ENCODE measurements at regions not wholly inside any gene's neighbourhood (a gene's known extent, or its start where the extent isn't known, plus 50 kb on each side); places are given as distances from the start of the nearest gene placed in this dataset.

GRCh38 chr2:123093199-123093598 lies 931.9 kb upstream of the CNTNAP5 start:
- CTCF ChIA-PET = no interaction called here
- POLR2A ChIA-PET = no interaction called here

GRCh38 chr2:123095219-123095835 lies 929.8 kb upstream of the CNTNAP5 start:
- POLR2A ChIA-PET = no interaction called here
- DNase-seq (ENCODE audit: low read depth, low spot score) = no peak
- Histone ChIP-seq H3K4me3 (ENCODE audit: low read depth, low read length) (no peak overlapping the region), H3K9me3 (ENCODE audit: control insufficient read depth, insufficient read depth, low read length) (peaks cover 5% of the 10 kb centered on the region), H3K27me3 (ENCODE audit: control insufficient read depth, insufficient read depth, low read length) (no peaks in the 10 kb centered on the region), H3K27ac (ENCODE audit: low read depth, low read length) (no peak overlapping the region)
- TF ChIP-seq, protein P1, sequence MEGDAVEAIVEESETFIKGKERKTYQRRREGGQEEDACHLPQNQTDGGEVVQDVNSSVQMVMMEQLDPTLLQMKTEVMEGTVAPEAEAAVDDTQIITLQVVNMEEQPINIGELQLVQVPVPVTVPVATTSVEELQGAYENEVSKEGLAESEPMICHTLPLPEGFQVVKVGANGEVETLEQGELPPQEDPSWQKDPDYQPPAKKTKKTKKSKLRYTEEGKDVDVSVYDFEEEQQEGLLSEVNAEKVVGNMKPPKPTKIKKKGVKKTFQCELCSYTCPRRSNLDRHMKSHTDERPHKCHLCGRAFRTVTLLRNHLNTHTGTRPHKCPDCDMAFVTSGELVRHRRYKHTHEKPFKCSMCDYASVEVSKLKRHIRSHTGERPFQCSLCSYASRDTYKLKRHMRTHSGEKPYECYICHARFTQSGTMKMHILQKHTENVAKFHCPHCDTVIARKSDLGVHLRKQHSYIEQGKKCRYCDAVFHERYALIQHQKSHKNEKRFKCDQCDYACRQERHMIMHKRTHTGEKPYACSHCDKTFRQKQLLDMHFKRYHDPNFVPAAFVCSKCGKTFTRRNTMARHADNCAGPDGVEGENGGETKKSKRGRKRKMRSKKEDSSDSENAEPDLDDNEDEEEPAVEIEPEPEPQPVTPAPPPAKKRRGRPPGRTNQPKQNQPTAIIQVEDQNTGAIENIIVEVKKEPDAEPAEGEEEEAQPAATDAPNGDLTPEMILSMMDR (IDR thresholded peaks at IDR 0.05; ENCODE audit: low read depth, low read length) = no peak
- CTCF ChIA-PET = no interaction called here

More at GRCh38 chr2:123093199-123093598, 931.9 kb upstream of the CNTNAP5 start:
- Histone ChIP-seq H3K9me3 (ENCODE audit: control insufficient read depth, insufficient read depth, low read length) (peaks cover 5% of the 10 kb centered on the region), H3K27ac (ENCODE audit: low read depth, low read length) (no peak overlapping the region), H3K27me3 (ENCODE audit: control insufficient read depth, insufficient read depth, low read length) (no peaks in the 10 kb centered on the region), H3K4me3 (ENCODE audit: low read depth, low read length) (no peak overlapping the region)
- TF ChIP-seq, protein P1 (IDR thresholded peaks at IDR 0.05; ENCODE audit: low read depth, low read length) = no peak
- DNase-seq (ENCODE audit: low read depth, low spot score) = no peak

GRCh38 chr2:123098619-123099018 lies 926.5 kb upstream of the CNTNAP5 start:
- Histone ChIP-seq H3K27me3 (ENCODE audit: control insufficient read depth, insufficient read depth, low read length) (no peaks in the 10 kb centered on the region), H3K27ac (ENCODE audit: low read depth, low read length) (no peak overlapping the region), H3K9me3 (ENCODE audit: control insufficient read depth, insufficient read depth, low read length) (peaks cover 5% of the 10 kb centered on the region), H3K4me3 (ENCODE audit: low read depth, low read length) (no peak overlapping the region)
- no peak for DNase-seq (ENCODE audit: low read depth, low spot score)
- ChIA-PET POLR2A (no interaction called here), CTCF (no interaction called here)
- TF ChIP-seq, protein P1 (IDR thresholded peaks at IDR 0.05; ENCODE audit: low read depth, low read length) = no peak

DNA sequence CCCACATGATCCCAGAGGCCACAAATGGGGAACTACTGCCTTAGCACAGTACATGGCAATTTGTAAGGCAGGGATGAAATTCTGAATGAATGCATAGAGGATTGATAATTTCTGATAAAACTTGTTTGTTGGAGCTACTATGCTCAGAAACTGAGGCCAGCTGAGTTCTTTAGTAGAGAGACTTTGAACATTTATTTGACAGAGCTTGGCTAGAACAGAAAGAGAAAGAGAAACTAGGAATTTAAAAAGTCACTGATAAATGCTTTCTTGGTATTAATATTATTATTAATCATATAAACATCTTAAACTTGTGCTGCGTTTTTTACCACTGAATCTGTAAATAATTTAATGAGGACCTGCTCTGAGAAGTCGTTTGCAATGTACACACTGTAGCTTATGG lies 923.7 kb upstream of the CNTNAP5 start:
- Histone ChIP-seq H3K9me3 (ENCODE audit: control insufficient read depth, insufficient read depth, low read length) (no peaks in the 10 kb centered on the region), H3K27me3 (ENCODE audit: control insufficient read depth, insufficient read depth, low read length) (no peaks in the 10 kb centered on the region), H3K27ac (ENCODE audit: low read depth, low read length) (no peak overlapping the region), H3K4me3 (ENCODE audit: low read depth, low read length) (no peak overlapping the region)
- ChIA-PET CTCF (no interaction called here), POLR2A (no interaction called here)
- TF ChIP-seq, protein P1 (IDR thresholded peaks at IDR 0.05; ENCODE audit: low read depth, low read length) = no peak
- DNase-seq (ENCODE audit: low read depth, low spot score) = no peak

GRCh38 chr2:123103902-123104301 lies 921.2 kb upstream of the CNTNAP5 start:
- Histone ChIP-seq H3K4me3 (ENCODE audit: low read depth, low read length) (no peak overlapping the region), H3K27me3 (ENCODE audit: control insufficient read depth, insufficient read depth, low read length) (no peaks in the 10 kb centered on the region), H3K27ac (ENCODE audit: low read depth, low read length) (no peak overlapping the region), H3K9me3 (ENCODE audit: control insufficient read depth, insufficient read depth, low read length) (peaks cover 8% of the 10 kb centered on the region; the same call in 1 of the 2 replicates)
- ChIA-PET POLR2A (no interaction called here), CTCF (no interaction called here)
- TF ChIP-seq, protein P1 (IDR thresholded peaks at IDR 0.05; ENCODE audit: low read depth, low read length) = no peak
- no peak for DNase-seq (ENCODE audit: low read depth, low spot score)
